ENCODE measurements at regions not wholly inside any gene's neighbourhood (a gene's known extent, or its start where the extent isn't known, plus 50 kb on each side); places are given as distances from the start of the nearest gene placed in this dataset.

DNA sequence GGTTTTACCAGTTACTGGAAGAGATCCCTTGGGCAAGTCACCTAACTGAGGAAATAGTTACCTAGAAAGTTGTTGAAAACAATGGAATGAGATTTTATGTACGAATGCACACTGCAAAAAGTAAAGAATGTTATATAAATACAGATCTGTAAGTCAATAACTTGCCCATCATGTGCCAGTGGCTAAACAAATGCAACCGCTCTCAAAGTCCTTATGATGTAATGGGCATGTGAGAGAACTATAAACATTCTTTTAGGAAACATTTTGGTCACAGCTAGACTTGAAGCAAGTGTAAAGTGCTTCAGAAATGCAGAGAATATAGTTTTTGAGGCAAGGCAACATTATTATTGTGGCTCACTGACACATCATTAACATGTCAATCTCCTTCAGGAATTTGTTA, 1044.5 kb downstream of the TUSC7 start:
- TF ChIP-seq, protein P1, sequence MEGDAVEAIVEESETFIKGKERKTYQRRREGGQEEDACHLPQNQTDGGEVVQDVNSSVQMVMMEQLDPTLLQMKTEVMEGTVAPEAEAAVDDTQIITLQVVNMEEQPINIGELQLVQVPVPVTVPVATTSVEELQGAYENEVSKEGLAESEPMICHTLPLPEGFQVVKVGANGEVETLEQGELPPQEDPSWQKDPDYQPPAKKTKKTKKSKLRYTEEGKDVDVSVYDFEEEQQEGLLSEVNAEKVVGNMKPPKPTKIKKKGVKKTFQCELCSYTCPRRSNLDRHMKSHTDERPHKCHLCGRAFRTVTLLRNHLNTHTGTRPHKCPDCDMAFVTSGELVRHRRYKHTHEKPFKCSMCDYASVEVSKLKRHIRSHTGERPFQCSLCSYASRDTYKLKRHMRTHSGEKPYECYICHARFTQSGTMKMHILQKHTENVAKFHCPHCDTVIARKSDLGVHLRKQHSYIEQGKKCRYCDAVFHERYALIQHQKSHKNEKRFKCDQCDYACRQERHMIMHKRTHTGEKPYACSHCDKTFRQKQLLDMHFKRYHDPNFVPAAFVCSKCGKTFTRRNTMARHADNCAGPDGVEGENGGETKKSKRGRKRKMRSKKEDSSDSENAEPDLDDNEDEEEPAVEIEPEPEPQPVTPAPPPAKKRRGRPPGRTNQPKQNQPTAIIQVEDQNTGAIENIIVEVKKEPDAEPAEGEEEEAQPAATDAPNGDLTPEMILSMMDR (IDR thresholded peaks at IDR 0.05): no peak
- TF ChIP-seq POLR2A (IDR thresholded peaks at IDR 0.05) (no peak), POLR2AphosphoS5 (IDR thresholded peaks at IDR 0.05) (no peak)

All from prostate gland (tissue), 2 donors.